HG03060 (cell line): ENCODE measurements at regions not wholly inside any gene's neighbourhood (a gene's known extent, or its start where the extent isn't known, plus 50 kb on each side); places are given as distances from the start of the nearest gene placed in this dataset.

Experiments used
- ATAC-seq: cut with Tn5 transposase; IDR thresholded peaks from one replicate; pipeline ENCODE4 v1.9.1; 2021; ENCODE audit warnings: low read depth, moderate number of reproducible peaks; ENCODE audit not compliant: unreplicated experiment

GRCh38 chr6:79777713-79778579 lies 146.8 kb downstream of the SH3BGRL2 start:
- peak; percentile 78 for ATAC-seq

GRCh38 chr6:79776076-79776475 lies 144.9 kb downstream of the SH3BGRL2 start:
- ATAC-seq = no peak

- no peak for ATAC-seq
Observed at GRCh38 chr6:79775222-79775621, 144.1 kb downstream of the SH3BGRL2 start.

- ATAC-seq = no peak
Observed at GRCh38 chr6:79764747-79765146, 133.6 kb downstream of the SH3BGRL2 start.

GRCh38 chr6:79763301-79763700 lies 132.2 kb downstream of the SH3BGRL2 start:
- ATAC-seq = no peak

- ATAC-seq = no peak
Observed at GRCh38 chr6:79762370-79762769, 131.2 kb downstream of the SH3BGRL2 start.

GRCh38 chr6:79756496-79756895 lies 125.4 kb downstream of the SH3BGRL2 start:
- ATAC-seq = no peak

GRCh38 chr6:79755967-79756366 lies 124.8 kb downstream of the SH3BGRL2 start:
- no peak for ATAC-seq
